GM12892 (cell line): ENCODE measurements at regions not wholly inside any gene's neighbourhood (a gene's known extent, or its start where the extent isn't known, plus 50 kb on each side); places are given as distances from the start of the nearest gene placed in this dataset.

Source experiments
- POLR2A ChIP-seq: IDR thresholded peaks from 2 replicates; pipeline ENCODE4 v1.6.1; 2011; ENCODE audit warnings: low read depth, low read length, control low read depth
- TAF1 ChIP-seq: IDR thresholded peaks from 2 replicates; pipeline ENCODE4 v1.6.1; 2011; ENCODE audit warnings: low read depth, mild to moderate bottlenecking, control low read depth, low read length, borderline replicate concordance

- TF ChIP-seq POLR2A = no peak
- TF ChIP-seq TAF1 = no peak
Observed at GRCh38 chr16:75924397-75924796, 198.1 kb upstream of the CPHXL start.
